ENCODE measurements at regions not wholly inside any gene's neighbourhood (a gene's known extent, or its start where the extent isn't known, plus 50 kb on each side); places are given as distances from the start of the nearest gene placed in this dataset.

GRCh38 chr14:94890785-94891184, 120.9 kb upstream of the GSC start:
- DNase-seq (ENCODE audit: low read depth in 4 of 4, low spot score in 3 of 4) = no peak

- no peak for DNase-seq (ENCODE audit: low read depth in 4 of 4, low spot score in 3 of 4)
Observed at GRCh38 chr14:94889520-94890312, 119.8 kb upstream of the GSC start.

GRCh38 chr14:94888121-94888520, 118.2 kb upstream of the GSC start:
- DNase-seq (ENCODE audit: low read depth in 4 of 4, low spot score in 3 of 4) = no peak

GRCh38 chr14:94887591-94887990, 117.7 kb upstream of the GSC start:
- DNase-seq (ENCODE audit: low read depth in 4 of 4, low spot score in 3 of 4) = no peak

- DNase-seq (ENCODE audit: low read depth in 4 of 4, low spot score in 3 of 4) = no peak
Observed at GRCh38 chr14:94886931-94887330, 117.0 kb upstream of the GSC start.

GRCh38 chr14:94885481-94886155, 115.7 kb upstream of the GSC start:
- no peak for DNase-seq (ENCODE audit: low read depth in 4 of 4, low spot score in 3 of 4)

- DNase-seq (ENCODE audit: low read depth in 4 of 4, low spot score in 3 of 4) = no peak
Observed at GRCh38 chr14:94884616-94885230, 114.8 kb upstream of the GSC start.

GRCh38 chr14:94882401-94882800, 112.5 kb upstream of the GSC start:
- DNase-seq (ENCODE audit: low read depth in 4 of 4, low spot score in 3 of 4) = no peak

GRCh38 chr14:94880876-94881275, 111.0 kb upstream of the GSC start:
- no peak for DNase-seq (ENCODE audit: low read depth in 4 of 4, low spot score in 3 of 4)

- DNase-seq (ENCODE audit: low read depth in 4 of 4, low spot score in 3 of 4) = no peak
Observed at GRCh38 chr14:94880106-94880505, 110.2 kb upstream of the GSC start.

GRCh38 chr14:94879537-94879936, 109.6 kb upstream of the GSC start:
- DNase-seq (ENCODE audit: low read depth in 4 of 4, low spot score in 3 of 4) = no peak

GRCh38 chr14:94876306-94876705, 106.4 kb upstream of the GSC start:
- DNase-seq (ENCODE audit: low read depth in 4 of 4, low spot score in 3 of 4) = no peak

GRCh38 chr14:94875256-94875655, 105.3 kb upstream of the GSC start:
- no peak for DNase-seq (ENCODE audit: low read depth in 4 of 4, low spot score in 3 of 4)

- DNase-seq (ENCODE audit: low read depth in 4 of 4, low spot score in 3 of 4) = no peak
Observed at GRCh38 chr14:94868772-94869072, 98.8 kb upstream of the GSC start.

GRCh38 chr14:94867946-94868771, 98.2 kb upstream of the GSC start:
- no peak for DNase-seq (ENCODE audit: low read depth in 4 of 4, low spot score in 3 of 4)

GRCh38 chr14:94867209-94867608, 97.3 kb upstream of the GSC start:
- no peak for DNase-seq (ENCODE audit: low read depth in 4 of 4, low spot score in 3 of 4)

- DNase-seq (ENCODE audit: low read depth in 4 of 4, low spot score in 3 of 4) = peak in 3 of 4 donors; percentile 14 to 35 (median 19)
Observed at GRCh38 chr14:94864387-94865195, 94.7 kb upstream of the GSC start.

GRCh38 chr14:94863366-94863765, 93.5 kb upstream of the GSC start:
- no peak for DNase-seq (ENCODE audit: low read depth in 4 of 4, low spot score in 3 of 4)

- no peak for DNase-seq (ENCODE audit: low read depth in 4 of 4, low spot score in 3 of 4)
Observed at GRCh38 chr14:94857950-94858349, 88.0 kb upstream of the GSC start.

- no peak for DNase-seq (ENCODE audit: low read depth in 4 of 4, low spot score in 3 of 4)
Observed at GRCh38 chr14:94853920-94854319, 84.0 kb upstream of the GSC start.
